Pancreas (tissue), 10 donors: ENCODE measurements at regions not wholly inside any gene's neighbourhood (a gene's known extent, or its start where the extent isn't known, plus 50 kb on each side); places are given as distances from the start of the nearest gene placed in this dataset.

Experiments used
- ATAC-seq, 4 donors: fragments of 200-7000 bp; cut with Tn5 transposase; one replicate each; pipeline versions ENCODE4 v1.8.0 to v1.9.1; 2020; ENCODE audit warnings: mild to moderate bottlenecking in 4 of 4, moderate library complexity in 4 of 4
- DNase-seq, 6 donors: peaks; one replicate each; pipeline ENCODE4 v3.0.0-alpha.2; 2020
- FAIRE-seq: peaks from 2 replicates; lab custom pipeline; 2012; peaks lifted over from hg19 to GRCh38; lab: Jason Lieb, UNC
- H3K27ac ChIP-seq, 4 donors: fragments of 200-600 bp; sonication (generic); 1 replicate in 3 of 4; 2 replicates in 1 of 4; pipeline versions ENCODE4 v1.5.0 to v1.8.0; 2020
- H3K27me3 ChIP-seq, 4 donors: fragments of 200-600 bp; one replicate each; pipeline ENCODE4 v1.8.0; 2021
- H3K36me3 ChIP-seq, 3 donors: fragments of 200-600 bp; sonication (generic) in 1 of 3; one replicate each; pipeline versions ENCODE4 v1.5.0 to v1.8.0; 2020 to 2021
- H3K4me1 ChIP-seq, 3 donors: fragments of 200-600 bp; one replicate each; pipeline ENCODE4 v1.8.0; 2021
- H3K4me3 ChIP-seq, 4 donors: fragments of 200-600 bp; sonication (generic) in 2 of 4; one replicate each; pipeline versions ENCODE4 v1.5.0 to v1.8.0; 2020 to 2021
- H3K9me3 ChIP-seq, 4 donors: fragments of 200-600 bp; one replicate each; pipeline ENCODE4 v1.8.0; 2021
- WGBS, 2 donors: extraction: QIAGEN DNeasy Blood & Tissue Kit; methylation state at CpG; one replicate each; pipeline ENCODE4 v1.1.7; 2013; 5-methylcytosine and 5-hydroxymethylcytosine counted together
- intact Hi-C, 3 donors: fragments of 100-400 bp; cut with DNase I; formaldehyde crosslinking; loops; one replicate each; pipeline versions ENCODE4 v1.11.1 to v1.14.2; 2022
- TF ChIP-seq, protein P1 (sequence below), 4 donors: fragments of 200-600 bp; sonication (generic) in 3 of 4; IDR thresholded peaks; one replicate each; pipeline versions ENCODE4 v1.5.0 to v1.8.0; 2021; ENCODE audit warnings: antibody characterized with exemption in 4 of 4
- donor health status: healthy with polysubstance abuse.
- donor health status: DM: no; HTN: no; CAD: no; lungs with moderate emphysema.
- donor health status: DM: no; HTN: no; CAD: no.
- donor health status: control.
- donor health status: control.
- donor health status: Bipolar disorder and iron deficiency.
- donor health status: DM: yes; HTN: yes; CAD: no.
- donor health status: DM: no; HTN: no; CAD: no.
- donor health status: DM: no; HTN: no; CAD: no.
- donor health status: DM: yes; HTN: yes; CAD: no.

GRCh38 chr10:24009736-24010135, 199.2 kb upstream of the KIAA1217 start:
- no peak for FAIRE-seq
- no peak overlapping the region for H3K27ac ChIP-seq
- TF ChIP-seq, protein P1, sequence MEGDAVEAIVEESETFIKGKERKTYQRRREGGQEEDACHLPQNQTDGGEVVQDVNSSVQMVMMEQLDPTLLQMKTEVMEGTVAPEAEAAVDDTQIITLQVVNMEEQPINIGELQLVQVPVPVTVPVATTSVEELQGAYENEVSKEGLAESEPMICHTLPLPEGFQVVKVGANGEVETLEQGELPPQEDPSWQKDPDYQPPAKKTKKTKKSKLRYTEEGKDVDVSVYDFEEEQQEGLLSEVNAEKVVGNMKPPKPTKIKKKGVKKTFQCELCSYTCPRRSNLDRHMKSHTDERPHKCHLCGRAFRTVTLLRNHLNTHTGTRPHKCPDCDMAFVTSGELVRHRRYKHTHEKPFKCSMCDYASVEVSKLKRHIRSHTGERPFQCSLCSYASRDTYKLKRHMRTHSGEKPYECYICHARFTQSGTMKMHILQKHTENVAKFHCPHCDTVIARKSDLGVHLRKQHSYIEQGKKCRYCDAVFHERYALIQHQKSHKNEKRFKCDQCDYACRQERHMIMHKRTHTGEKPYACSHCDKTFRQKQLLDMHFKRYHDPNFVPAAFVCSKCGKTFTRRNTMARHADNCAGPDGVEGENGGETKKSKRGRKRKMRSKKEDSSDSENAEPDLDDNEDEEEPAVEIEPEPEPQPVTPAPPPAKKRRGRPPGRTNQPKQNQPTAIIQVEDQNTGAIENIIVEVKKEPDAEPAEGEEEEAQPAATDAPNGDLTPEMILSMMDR (IDR thresholded peaks at IDR 0.05) = no peak

DNA sequence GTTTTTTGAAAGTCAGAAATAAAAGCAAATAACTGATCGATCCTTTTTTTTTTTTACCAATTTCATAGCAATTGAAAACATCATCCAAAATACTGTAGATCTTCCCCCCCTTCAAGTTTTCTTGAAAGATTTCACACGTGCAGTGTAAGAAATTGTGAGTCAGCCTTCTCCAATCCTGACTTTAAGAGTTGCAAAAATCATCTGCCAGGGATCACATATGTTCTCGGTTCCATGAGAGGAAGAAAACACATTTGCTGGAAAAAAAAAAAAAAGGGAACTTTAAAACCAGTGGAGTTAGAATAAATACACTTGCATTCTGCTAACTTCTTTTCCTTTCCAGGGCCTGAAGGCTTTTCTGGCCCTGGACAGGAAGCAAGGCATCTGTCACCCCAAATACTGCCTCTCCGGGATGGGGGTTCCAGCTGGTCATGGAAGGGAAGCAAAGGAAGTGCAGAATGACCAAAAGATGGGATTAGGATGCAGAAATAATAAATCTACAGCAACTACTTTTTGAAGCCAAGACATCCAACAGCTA, 198.4 kb upstream of the KIAA1217 start:
- intact Hi-C loops = no loop called here
- 79 to 83% methylated on average over 4 of the region's 4 CpGs for WGBS, 2 donors
- Histone ChIP-seq H3K4me1 (no peaks in the 10 kb centered on the region), H3K36me3 (no peaks in the 10 kb centered on the region), H3K4me3 (no peak overlapping the region), H3K27me3 (no peaks in the 10 kb centered on the region), H3K27ac (no peak overlapping the region), H3K9me3 (no peaks in the 10 kb centered on the region)
- TF ChIP-seq, protein P1 (IDR thresholded peaks at IDR 0.05) = no peak
- FAIRE-seq = no peak
- no peak for ATAC-seq
- DNase-seq = no peak

More at GRCh38 chr10:24009736-24010135, 199.2 kb upstream of the KIAA1217 start:
- 87 to 100% methylated on average over 1 of the region's 1 CpG for WGBS, 2 donors
- no peaks in the 10 kb centered on the region for H3K4me1 ChIP-seq
- H3K27me3 ChIP-seq = no peaks in the 10 kb centered on the region
- H3K9me3 ChIP-seq = no peaks in the 10 kb centered on the region
- no peak overlapping the region for H3K4me3 ChIP-seq
- no peaks in the 10 kb centered on the region for H3K36me3 ChIP-seq
- intact Hi-C loops = no loop called here
- ATAC-seq (no peak), DNase-seq (no peak)

- no peak overlapping the region for H3K4me3 ChIP-seq
- intact Hi-C loops = no loop called here
- no peaks in the 10 kb centered on the region for H3K27me3 ChIP-seq
- H3K36me3 ChIP-seq = no peaks in the 10 kb centered on the region
- no peak overlapping the region for H3K27ac ChIP-seq
- H3K4me1 ChIP-seq = no peaks in the 10 kb centered on the region
- TF ChIP-seq, protein P1 (IDR thresholded peaks at IDR 0.05) = no peak
- H3K9me3 ChIP-seq = no peaks in the 10 kb centered on the region
- no peak for ATAC-seq
- DNase-seq = no peak
- no peak for FAIRE-seq
Measured at GRCh38 chr10:24012249-24012803, 196.6 kb upstream of the KIAA1217 start.

GRCh38 chr10:24027107-24027506, 181.8 kb upstream of the KIAA1217 start:
- Histone ChIP-seq H3K4me1 (no peaks in the 10 kb centered on the region), H3K36me3 (no peaks in the 10 kb centered on the region), H3K27me3 (no peaks in the 10 kb centered on the region), H3K9me3 (no peaks in the 10 kb centered on the region), H3K27ac (no peak overlapping the region), H3K4me3 (no peak overlapping the region)
- FAIRE-seq (no peak), DNase-seq (no peak), ATAC-seq (no peak)
- intact Hi-C loops = no loop called here
- whole genome bisulfite sequencing, 2 donors = 92 to 96% methylated on average over 1 of the region's 1 CpG
- TF ChIP-seq, protein P1 (IDR thresholded peaks at IDR 0.05) = no peak

DNA sequence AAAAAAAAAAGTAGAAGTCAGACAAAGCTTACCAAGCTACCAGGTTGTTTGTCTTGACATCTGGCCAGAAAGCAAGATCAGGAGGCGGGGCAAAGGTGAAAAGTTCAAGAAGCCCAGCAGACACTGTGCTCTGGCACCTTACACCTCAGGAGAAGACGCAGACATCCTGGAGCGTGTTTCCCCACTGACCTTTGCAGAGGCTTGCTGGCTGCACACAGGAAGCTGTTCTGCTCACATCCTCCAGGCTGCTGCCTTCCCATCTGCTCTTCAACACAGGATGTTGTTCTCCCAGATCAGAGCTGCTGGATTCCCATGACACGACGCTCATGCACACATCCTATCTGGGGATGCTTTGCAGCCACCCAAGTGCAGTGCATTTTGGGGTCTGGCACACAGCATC, 174.4 kb upstream of the KIAA1217 start:
- DNase-seq (peak in 4 of 6 donors; percentile 46 to 59 (median 51)), FAIRE-seq (no peak), ATAC-seq (peak; percentile 44 to 80 (median 64))
- Histone ChIP-seq H3K9me3 (no peaks in the 10 kb centered on the region), H3K4me3 (no peak overlapping the region), H3K27me3 (no peaks in the 10 kb centered on the region), H3K27ac (no peak overlapping the region), H3K36me3 (no peaks in the 10 kb centered on the region), H3K4me1 (peaks cover 0 to 6% (median 0%) of the 10 kb centered on the region in 3 donors)
- WGBS, 2 donors = 36 to 37% methylated on average over 5 of the region's 5 CpGs
- TF ChIP-seq, protein P1 (IDR thresholded peaks at IDR 0.05) = no peak
- intact Hi-C loops = no loop called here
